Urothelium cell line (cell line): ENCODE measurements at regions not wholly inside any gene's neighbourhood (a gene's known extent, or its start where the extent isn't known, plus 50 kb on each side); places are given as distances from the start of the nearest gene placed in this dataset.

Experiments used
- DNase-seq: peaks from one replicate; pipeline ENCODE4 v3.0.0; 2011; ENCODE audit warnings: low spot score, mixed read lengths
- FAIRE-seq: peaks from 2 replicates; lab custom pipeline; 2011; peaks lifted over from hg19 to GRCh38; lab: Jason Lieb, UNC

- no peak for FAIRE-seq
Observed at GRCh38 chr4:144451766-144452450, 194.0 kb upstream of the HHIP start.

DNA sequence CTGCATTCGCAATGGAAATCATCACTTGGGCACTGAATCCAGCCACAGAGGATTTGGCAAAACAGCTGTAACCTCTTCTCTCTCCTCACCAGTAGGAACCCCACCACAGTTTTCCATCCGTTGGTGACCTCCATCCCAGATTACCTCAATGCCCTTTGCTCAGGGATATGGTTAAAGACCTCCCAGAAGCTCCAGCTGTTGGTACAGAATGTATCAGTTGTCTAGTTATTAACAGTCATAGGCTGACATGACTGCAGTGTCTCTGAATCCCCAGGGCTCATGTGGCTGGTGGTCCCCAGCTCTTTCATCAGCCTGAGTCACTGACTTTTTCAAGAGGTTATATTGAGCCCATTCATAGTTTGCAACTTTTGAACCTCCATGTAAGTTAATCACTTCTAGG lies 189.8 kb upstream of the HHIP start:
- DNase-seq (no peak), FAIRE-seq (no peak)

More at GRCh38 chr4:144451766-144452450, 194.0 kb upstream of the HHIP start:
- DNase-seq: no peak

DNA sequence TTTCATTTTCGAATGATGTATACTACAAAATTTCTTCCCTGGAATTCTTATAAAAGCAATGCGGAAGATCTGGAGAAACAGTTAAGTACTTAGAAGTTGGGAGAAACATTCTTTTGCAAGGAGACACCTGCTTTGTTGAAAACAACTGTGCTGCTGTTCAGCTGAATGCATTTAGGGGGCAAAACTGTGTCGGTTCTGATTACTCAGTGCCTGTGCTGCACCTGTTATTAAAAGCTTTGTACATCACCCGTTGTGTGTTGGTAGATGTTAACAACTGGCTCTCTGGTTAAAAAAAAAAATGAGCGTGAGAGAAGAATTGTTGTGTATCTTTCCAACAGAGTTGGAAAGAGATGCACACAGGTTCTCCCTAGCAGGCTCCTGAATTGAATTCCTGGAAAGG lies 184.1 kb upstream of the HHIP start:
- FAIRE-seq: no peak
- no peak for DNase-seq

DNA sequence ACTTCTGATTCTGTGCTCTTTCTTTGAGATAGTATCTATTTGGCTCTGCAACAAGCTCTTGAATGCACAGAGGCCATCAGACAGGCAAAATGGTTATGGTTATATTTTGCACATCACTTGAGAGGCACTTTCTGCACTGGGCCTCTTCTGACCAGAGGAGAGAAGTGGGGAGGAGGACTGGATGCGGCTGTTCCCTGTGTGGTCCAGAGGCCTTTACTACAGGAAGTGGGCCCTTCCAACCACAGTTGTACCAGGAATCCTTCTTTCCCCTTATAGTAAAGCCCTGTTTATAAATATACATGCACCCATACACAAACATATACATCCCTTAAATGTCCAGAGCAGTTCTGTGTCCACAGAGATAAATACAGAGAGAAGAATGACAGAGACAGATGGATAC lies 182.7 kb upstream of the HHIP start:
- FAIRE-seq: no peak
- DNase-seq: no peak

- no peak for DNase-seq
Observed at GRCh38 chr4:144463896-144464295, 182.1 kb upstream of the HHIP start.

DNA sequence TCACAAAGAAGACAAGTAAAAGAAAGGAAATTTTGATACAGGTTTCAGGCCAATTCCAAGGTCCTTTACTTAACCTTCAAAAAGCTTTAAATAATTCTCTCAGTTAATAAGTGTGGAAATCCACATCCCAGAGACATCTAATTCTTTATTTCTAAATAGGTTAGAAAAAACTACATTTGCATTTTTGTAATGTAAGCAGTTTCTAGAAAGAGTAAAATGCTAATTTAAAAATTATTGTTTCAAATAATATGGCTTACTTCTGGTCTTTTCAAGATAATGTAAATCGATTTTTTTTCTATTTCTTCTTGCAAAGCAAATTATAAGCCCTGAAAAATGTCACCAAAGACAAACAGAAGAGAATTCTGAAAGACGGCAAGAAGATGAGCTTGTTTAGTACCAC lies 180.4 kb upstream of the HHIP start:
- DNase-seq: no peak
- FAIRE-seq: no peak

More at GRCh38 chr4:144463896-144464295, 182.1 kb upstream of the HHIP start:
- FAIRE-seq: no peak

- FAIRE-seq (no peak), DNase-seq (no peak)
Observed at GRCh38 chr4:144480068-144480467, 165.9 kb upstream of the HHIP start.

GRCh38 chr4:144489831-144490230 lies 156.1 kb upstream of the HHIP start:
- DNase-seq (no peak), FAIRE-seq (no peak)

DNA sequence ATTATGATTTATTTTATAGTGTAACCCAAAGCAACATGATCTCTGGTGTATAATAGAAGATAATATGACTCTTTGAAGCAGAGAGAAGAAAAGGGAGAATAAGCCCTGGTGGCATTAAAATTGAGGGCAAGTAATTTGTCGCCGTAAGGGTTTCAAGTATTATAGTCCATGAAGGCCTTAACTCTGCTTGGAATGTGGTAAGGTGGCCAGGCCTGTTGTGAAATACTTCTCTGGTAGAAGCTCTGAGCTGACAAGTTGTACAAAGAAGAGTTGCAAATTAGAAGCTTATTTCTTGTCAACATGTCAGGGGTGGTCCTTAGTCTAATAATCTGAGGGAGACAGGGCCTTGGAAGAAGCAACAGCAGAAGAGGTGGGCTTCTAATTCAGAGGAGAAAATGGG lies 151.7 kb upstream of the HHIP start:
- FAIRE-seq: no peak

GRCh38 chr4:144495944-144496343 lies 150.0 kb upstream of the HHIP start:
- no peak for FAIRE-seq
- no peak for DNase-seq

More for the DNA sequence above, 151.7 kb upstream of the HHIP start:
- DNase-seq: no peak

DNA sequence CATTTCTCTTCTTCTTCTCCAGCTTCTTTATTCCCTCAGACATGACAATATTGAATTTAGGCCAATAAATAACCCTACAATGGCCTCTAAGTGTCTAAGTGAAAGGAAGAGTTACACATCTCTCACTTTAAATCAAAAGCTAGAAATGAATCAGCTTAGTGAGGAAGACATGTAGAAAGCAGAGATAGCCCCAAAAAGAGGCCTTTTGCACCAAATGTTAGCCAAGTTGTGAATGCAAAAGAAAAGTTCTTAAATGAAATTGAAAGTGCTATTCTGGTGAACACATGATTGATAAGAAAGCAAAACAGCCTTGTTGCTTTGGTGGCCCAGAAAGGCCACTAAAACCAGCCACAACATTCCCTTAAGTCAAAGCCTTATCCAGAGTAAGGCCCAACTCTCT lies 146.2 kb upstream of the HHIP start:
- FAIRE-seq (no peak), DNase-seq (no peak)

DNA sequence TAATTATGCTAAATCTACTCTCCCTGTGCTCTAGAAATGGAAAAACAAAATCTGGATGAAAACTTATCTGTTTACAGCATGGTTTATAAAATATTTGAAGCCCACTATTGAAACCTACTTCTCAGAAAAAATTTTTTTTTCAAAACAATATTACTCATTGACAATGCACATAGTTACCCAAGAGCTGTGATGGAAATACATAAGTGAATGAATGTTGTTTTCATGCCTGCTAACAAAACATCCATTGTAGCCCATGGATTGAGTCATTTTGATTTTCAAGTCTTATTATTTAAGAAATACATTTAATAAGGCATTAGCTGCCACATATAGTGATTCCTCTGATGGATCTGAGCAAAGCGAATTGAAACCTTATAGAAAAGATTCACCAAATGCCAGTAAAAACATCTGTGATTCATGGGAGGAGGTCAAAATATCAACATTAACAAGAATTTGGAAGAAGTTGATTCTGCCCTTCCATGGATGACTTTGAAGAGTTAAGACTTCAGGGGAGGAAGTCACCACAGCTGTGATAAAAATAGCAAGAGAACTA lies 144.7 kb upstream of the HHIP start:
- FAIRE-seq: no peak

GRCh38 chr4:144504883-144505282 lies 141.1 kb upstream of the HHIP start:
- FAIRE-seq: no peak
- DNase-seq: peak; percentile 18

More for the DNA sequence above, 144.7 kb upstream of the HHIP start:
- DNase-seq: no peak

DNA sequence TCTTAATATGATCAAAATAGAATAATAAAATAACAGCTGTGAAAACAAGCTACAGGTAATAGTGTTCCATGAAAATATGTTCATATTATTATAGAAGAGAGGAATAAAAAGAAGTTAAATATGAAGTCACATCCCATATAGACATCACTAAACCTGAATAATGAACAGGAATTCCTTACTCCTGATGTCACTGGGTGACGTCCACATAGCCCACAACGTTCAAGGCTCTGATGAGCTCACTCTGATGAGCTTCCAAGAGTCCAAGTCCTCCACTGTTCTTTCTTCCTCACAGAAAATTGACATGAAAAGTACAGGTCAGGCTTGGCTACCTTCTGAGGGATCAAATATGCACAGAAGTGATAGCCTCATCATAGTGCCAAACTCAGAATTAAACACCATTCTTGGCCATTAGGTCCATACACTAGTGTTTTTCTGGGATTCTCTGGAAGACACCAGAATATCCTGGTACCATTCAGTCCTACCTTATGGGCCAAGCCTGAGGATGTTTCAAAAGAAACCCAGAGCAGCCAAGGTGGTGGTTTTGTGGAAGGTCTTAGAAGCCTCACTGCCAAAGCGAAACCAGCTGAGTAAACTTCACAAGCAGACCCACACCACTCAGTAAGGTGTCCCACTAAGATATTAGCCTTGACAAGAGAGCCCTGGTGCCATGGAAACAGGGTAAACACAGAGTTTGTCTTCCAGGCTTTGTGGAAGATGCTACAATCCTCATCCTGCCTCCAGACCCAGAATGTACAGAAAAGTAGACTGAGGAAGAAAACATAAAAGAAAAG lies 138.4 kb upstream of the HHIP start:
- no peak for FAIRE-seq
- no peak for DNase-seq

DNA sequence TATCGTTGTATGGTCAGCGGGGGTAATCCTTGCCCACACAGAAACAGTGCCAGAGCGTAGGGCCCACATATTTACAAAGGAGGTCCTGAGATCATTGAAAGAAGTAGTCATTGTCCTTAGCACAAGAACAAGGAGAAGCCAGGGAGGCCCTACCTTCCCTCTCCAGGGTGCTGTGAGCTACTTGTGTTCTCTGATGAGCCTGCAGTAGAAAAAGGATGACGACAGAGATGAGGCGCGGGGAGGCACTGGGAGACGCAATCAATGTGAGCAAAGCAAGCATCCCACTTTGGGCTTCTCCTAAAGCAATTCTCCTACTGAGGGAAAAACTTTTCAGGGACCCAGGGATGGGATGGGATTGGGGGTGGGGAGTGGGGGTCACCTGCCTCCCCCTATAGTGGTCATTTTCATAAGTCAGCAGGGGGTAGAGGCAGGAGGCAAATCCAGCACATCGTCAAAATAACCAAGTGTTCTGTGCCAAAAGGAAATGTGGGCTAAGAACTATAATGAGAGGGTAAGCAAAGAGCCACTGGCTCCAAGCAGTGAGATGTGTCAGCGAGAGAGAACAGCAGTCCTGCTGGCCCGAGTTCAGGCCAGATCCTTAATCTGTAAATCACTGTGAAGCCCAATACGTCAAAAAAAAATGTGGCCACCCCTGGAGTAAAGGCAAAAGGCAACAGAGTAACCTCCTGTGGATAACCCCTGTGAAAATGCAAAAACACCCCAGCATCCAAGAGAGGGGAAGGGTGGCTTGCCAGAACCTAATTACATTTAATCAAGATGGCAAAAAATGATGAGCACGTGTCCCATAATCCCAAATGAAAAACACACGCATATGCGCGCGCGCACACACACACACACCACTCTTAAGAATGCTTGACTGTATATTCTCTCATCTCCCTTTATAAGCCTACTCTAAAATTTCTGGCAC lies 136.6 kb upstream of the HHIP start:
- FAIRE-seq (no peak), DNase-seq (no peak)

- FAIRE-seq (no peak), DNase-seq (no peak)
Observed at GRCh38 chr4:144514736-144515135, 131.2 kb upstream of the HHIP start.

DNA sequence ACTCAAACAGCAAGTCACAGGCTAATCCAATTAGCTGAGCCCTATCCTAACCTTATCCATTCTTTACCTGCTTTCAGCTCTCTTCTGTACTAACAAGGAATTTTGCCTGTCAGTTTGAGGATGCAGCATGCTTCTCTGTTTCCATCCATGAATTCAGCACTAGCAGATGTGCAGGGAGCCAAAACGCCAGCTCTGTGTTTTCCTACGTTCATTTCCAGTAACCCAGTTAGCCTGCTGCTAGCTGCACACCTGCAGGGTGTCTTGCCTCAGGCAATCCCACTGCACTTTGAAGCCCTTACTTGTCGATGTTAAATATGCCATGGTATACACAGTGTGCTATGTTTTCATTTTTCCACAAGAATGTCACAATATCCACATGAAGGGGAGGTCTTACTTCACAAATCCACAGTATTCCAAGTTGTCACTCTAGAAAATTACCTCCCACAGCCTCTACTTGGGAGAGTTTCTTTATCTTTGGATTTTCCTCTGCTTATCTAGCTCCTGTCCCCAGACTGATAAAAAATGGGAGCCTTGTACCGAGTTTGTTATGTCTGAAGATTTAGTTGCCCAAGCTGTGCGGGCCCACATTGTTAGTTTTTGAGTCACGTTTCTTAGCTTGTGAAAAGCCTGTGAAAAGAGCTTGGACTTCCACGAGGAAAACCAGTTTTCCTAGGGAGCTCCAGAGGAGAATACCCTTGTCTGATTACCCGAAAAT lies 127.6 kb upstream of the HHIP start:
- FAIRE-seq (no peak), DNase-seq (no peak)

GRCh38 chr4:144531841-144532240 lies 114.1 kb upstream of the HHIP start:
- DNase-seq: no peak
- no peak for FAIRE-seq

- DNase-seq (no peak), FAIRE-seq (no peak)
Observed at GRCh38 chr4:144547678-144548298, 98.2 kb upstream of the HHIP start.

- FAIRE-seq (no peak), DNase-seq (no peak)
Observed at GRCh38 chr4:144556636-144557035, 89.3 kb upstream of the HHIP start.
